HCT116 (cell line): ENCODE measurements at regions not wholly inside any gene's neighbourhood (a gene's known extent, or its start where the extent isn't known, plus 50 kb on each side); places are given as distances from the start of the nearest gene placed in this dataset.

Source experiments
- ATAC-seq: fragments of 200-7000 bp; cut with Tn5 transposase; 2 replicates; pipeline ENCODE4 v1.9.1; 2020; ENCODE audit warnings: mild to moderate bottlenecking, moderate library complexity
- BruUV-seq: library from RNA; stranded (reverse); fragments of 400-500 nt; replicated peaks from 2 replicates; lab custom pipeline; 2021; lab: Mats Ljungman, UMichigan
- CTCF ChIA-PET: fragments of 300-600 bp; sonication (Branson Sonifier 250); formaldehyde crosslinking; loops from one replicate; lab custom pipeline; 2021; ENCODE audit warnings: antibody characterized with exemption; lab: Charles Lee
- POLR2A ChIA-PET: fragments of 300-600, 350-600 bp; sonication (Branson Sonifier 250); formaldehyde crosslinking; loops from one replicate; lab custom pipeline; 2021; ENCODE audit warnings: antibody characterized with exemption; lab: Charles Lee
- RAD21 ChIA-PET, 2 experiments: fragments of 300-600 bp; sonication (Branson Sonifier 250); formaldehyde crosslinking; loops; one replicate each; lab custom pipeline; 2023; ENCODE audit warnings: low total read pairs in 2 of 2; ENCODE audit not compliant: uncharacterized antibody in 2 of 2, unreplicated experiment in 2 of 2, low non-redundant PET in 1 of 2; lab: Charles Lee
- DNase-seq: peaks from one replicate; pipeline ENCODE4 v3.0.0-alpha.2; 2010; ENCODE audit warnings: low read depth, low spot score
- H2AFZ ChIP-seq: fragments of 200-600 bp; shearing (Covaris generic), sonication (generic); 2 replicates; pipeline ENCODE4 v1.6.1; 2017; ENCODE audit warnings: low read depth, mixed run types, mixed read lengths, antibody characterized with exemption, low read length; ENCODE audit not compliant: poor library complexity, severe bottlenecking
- H3K27ac ChIP-seq: 2 replicates; pipeline ENCODE4 v1.5.1; 2012; ENCODE audit warnings: low read depth, low read length
- H3K27me3 ChIP-seq: fragments of 200-600 bp; sonication (generic); 2 replicates; pipeline ENCODE4 v1.6.1; 2016; ENCODE audit warnings: mixed run types, low read length, mixed read lengths; ENCODE audit not compliant: insufficient read depth
- H3K36me3 ChIP-seq, 2 experiments: fragments of 200-500 bp in 1 of 2; fragments of 200-600 bp in 1 of 2; sonication (Bioruptor generic) in 1 of 2; sonication (generic) in 1 of 2; 2 replicates each; pipeline versions ENCODE4 v1.5.1 to v1.6.1; 2014 to 2016; ENCODE audit warnings: low read length in 2 of 2, inconsistent platforms in 1 of 2, mixed read lengths in 1 of 2, mixed run types in 1 of 2; ENCODE audit not compliant: insufficient read depth in 2 of 2, control insufficient read depth in 1 of 2
- H3K4me1 ChIP-seq, 2 experiments: fragments of 200-600 bp in 1 of 2; sonication (generic) in 1 of 2; 2 replicates each; pipeline versions ENCODE4 v1.5.1 to v1.6.1; 2012 to 2017; ENCODE audit warnings: low read length in 2 of 2, inconsistent platforms in 1 of 2, mild to moderate bottlenecking in 1 of 2, mixed read lengths in 1 of 2, mixed run types in 1 of 2, moderate library complexity in 1 of 2; ENCODE audit not compliant: insufficient read depth in 2 of 2, control insufficient read depth in 1 of 2
- H3K4me2 ChIP-seq: fragments of 200-600 bp; sonication (generic); 2 replicates; pipeline ENCODE4 v1.6.1; 2017; ENCODE audit warnings: mixed run types, low read length, mixed read lengths
- H3K4me3 ChIP-seq, 2 experiments: fragments of 200-600 bp in 1 of 2; sonication (generic) in 1 of 2; replicated peaks in 1 of 2; 2 replicates each; pipeline ENCODE4 v1.5.1; 2011 to 2016; ENCODE audit warnings: low read length in 2 of 2, control low read depth in 1 of 2, low read depth in 1 of 2, mild to moderate bottlenecking in 1 of 2, mixed read lengths in 1 of 2, mixed run types in 1 of 2
- H3K79me2 ChIP-seq: fragments of 200-600 bp; sonication (generic); 2 replicates; pipeline ENCODE4 v1.6.1; 2017; ENCODE audit warnings: mild to moderate bottlenecking, mixed run types, low read length, moderate library complexity, mixed read lengths; ENCODE audit not compliant: insufficient read depth
- H3K9ac ChIP-seq: fragments of 200-600 bp; sonication (generic); 2 replicates; pipeline ENCODE4 v1.6.1; 2016; ENCODE audit warnings: low read length, mixed read lengths
- H3K9me2 ChIP-seq: fragments of 200-600 bp; sonication (generic), shearing (Covaris generic); 2 replicates; pipeline ENCODE4 v1.6.1; 2017; ENCODE audit warnings: mixed run types, mild to moderate bottlenecking, moderate library complexity; ENCODE audit not compliant: insufficient read depth
- H3K9me3 ChIP-seq, 2 experiments: fragments of 200-500 bp in 1 of 2; fragments of 200-600 bp in 1 of 2; sonication (Bioruptor generic) in 1 of 2; sonication (generic) in 1 of 2; 2 replicates each; pipeline ENCODE4 v1.6.1; 2014 to 2017; ENCODE audit warnings: low read length in 2 of 2, mixed read lengths in 2 of 2, inconsistent platforms in 1 of 2, low read depth in 1 of 2, mild to moderate bottlenecking in 1 of 2, mixed run types in 1 of 2, moderate library complexity in 1 of 2; ENCODE audit not compliant: control insufficient read depth in 1 of 2, insufficient read depth in 1 of 2
- H4K20me1 ChIP-seq: fragments of 200-600 bp; sonication (generic), shearing (Covaris generic); 2 replicates; pipeline ENCODE4 v1.6.1; 2017; ENCODE audit warnings: mixed run types, mild to moderate bottlenecking, moderate library complexity; ENCODE audit not compliant: insufficient read depth
- CBX3 ChIP-seq: IDR thresholded peaks from 2 replicates; pipeline ENCODE4 v1.6.1; 2012; ENCODE audit warnings: low read depth
- CEBPB ChIP-seq: IDR thresholded peaks from 2 replicates; pipeline ENCODE4 v1.6.1; 2012; ENCODE audit warnings: low read depth
- ELF1 ChIP-seq: IDR thresholded peaks from 2 replicates; pipeline ENCODE4 v1.6.1; 2012; ENCODE audit warnings: low read depth, borderline replicate concordance
- EZH2 ChIP-seq: fragments of 200-600 bp; sonication (generic); IDR thresholded peaks from 2 replicates; pipeline ENCODE4 v1.6.1; 2017; ENCODE audit warnings: antibody characterized with exemption, mixed run types
- EZH2phosphoT487 ChIP-seq: fragments of 200-600 bp; IDR thresholded peaks from 2 replicates; pipeline ENCODE4 v1.6.1; 2018; ENCODE audit warnings: antibody characterized with exemption, borderline replicate concordance
- POLR2A ChIP-seq: IDR thresholded peaks from 2 replicates; pipeline ENCODE4 v1.7.0; 2011; ENCODE audit warnings: borderline replicate concordance; ENCODE audit not compliant: insufficient read depth, insufficient read length; ENCODE audit errors: extremely low read depth
- POLR2AphosphoS5 ChIP-seq: IDR thresholded peaks from 2 replicates; pipeline ENCODE4 v1.6.1; 2011; ENCODE audit warnings: mild to moderate bottlenecking, low read depth, low read length, moderate library complexity
- RAD21 ChIP-seq: IDR thresholded peaks from 2 replicates; pipeline ENCODE4 v1.6.1; 2012; ENCODE audit warnings: low read depth, mild to moderate bottlenecking
- SIN3A ChIP-seq: IDR thresholded peaks from 2 replicates; pipeline ENCODE4 v1.6.1; 2012; ENCODE audit warnings: low read depth
- SRF ChIP-seq: IDR thresholded peaks from 2 replicates; pipeline ENCODE4 v1.6.1; 2012; ENCODE audit warnings: low read depth
- YY1 ChIP-seq: IDR thresholded peaks from 2 replicates; pipeline ENCODE4 v1.6.1; 2011; ENCODE audit warnings: low read length, low read depth, moderate library complexity, mild to moderate bottlenecking; ENCODE audit not compliant: insufficient replicate concordance; ENCODE audit errors: extremely low read depth
- ZFX ChIP-seq: fragments of 450-650 bp; IDR thresholded peaks from 2 replicates; pipeline ENCODE4 v1.6.1; 2017
- ZNF274 ChIP-seq: fragments of 200-500 bp; sonication (Bioruptor generic); IDR thresholded peaks from 2 replicates; pipeline ENCODE4 v1.6.1; 2014; ENCODE audit warnings: mild to moderate bottlenecking, low read depth, low read length, inconsistent platforms
- intact Hi-C: fragments of 100-400 bp; cut with micrococcal nuclease; formaldehyde crosslinking; loops from 2 replicates; pipeline ENCODE4 v1.10.0; 2022
- TF ChIP-seq, protein P1 (sequence below): IDR thresholded peaks from 2 replicates; pipeline ENCODE4 v1.6.1; 2012
- TF ChIP-seq, protein P2 (sequence below): IDR thresholded peaks from 2 replicates; pipeline ENCODE4 v1.6.1; 2012; ENCODE audit warnings: low read depth
- TF ChIP-seq, protein P3 (sequence below): IDR thresholded peaks from 2 replicates; pipeline ENCODE4 v1.6.1; 2011; ENCODE audit warnings: mild to moderate bottlenecking, low read length, moderate library complexity; ENCODE audit not compliant: insufficient replicate concordance; ENCODE audit errors: extremely low read depth

DNA sequence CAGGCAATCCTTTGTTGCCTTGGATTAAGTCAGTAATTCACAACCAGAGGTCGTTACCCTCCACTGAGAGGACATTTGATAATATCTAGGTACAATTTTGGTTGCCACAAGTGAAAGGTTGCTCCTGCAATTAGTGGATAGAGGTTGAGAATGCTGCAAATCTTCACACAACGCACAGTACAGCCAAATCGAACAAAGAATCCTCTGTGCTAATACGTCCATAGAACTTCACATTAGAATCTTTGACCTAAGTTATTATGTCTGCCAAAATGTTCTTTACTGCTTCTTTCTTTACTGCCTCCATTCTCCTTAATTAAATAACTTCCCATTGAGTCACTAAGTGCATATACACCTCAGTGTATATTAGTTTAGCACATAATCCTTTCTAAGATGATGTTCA is 879.5 kb downstream of the TRIB2 start (continued):
- no peak for TF ChIP-seq EZH2phosphoT487
- TF ChIP-seq ZFX = no peak

DNA sequence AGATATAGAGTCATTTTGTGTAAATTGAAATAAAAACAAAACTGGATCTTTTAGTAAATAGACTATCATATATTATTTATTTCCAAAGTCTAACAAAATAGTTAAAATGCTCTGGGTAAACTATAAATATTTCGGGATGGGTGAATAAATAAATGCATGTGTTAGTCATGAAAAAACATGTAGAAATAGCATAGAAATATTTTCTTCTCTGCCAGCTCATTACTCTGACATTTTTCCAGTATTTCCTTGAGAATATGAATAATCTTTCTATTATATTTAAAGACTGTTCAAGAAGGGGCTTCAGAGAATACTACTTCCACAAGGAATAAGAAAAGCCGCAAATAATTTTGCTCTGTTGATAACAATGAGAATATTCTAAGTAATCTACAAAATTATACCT is 880.4 kb downstream of the TRIB2 start:
- Histone ChIP-seq H3K4me2 (no peak overlapping the region), H4K20me1 (no peaks in the 10 kb centered on the region), H3K9me3 (peaks cover 0 to 18% of the 10 kb centered on the region in 2 experiments; a peak in 2 of 4 replicates), H3K4me3 (no peak overlapping the region), H3K36me3 (no peaks in the 10 kb centered on the region), H3K9ac (no peak overlapping the region), H3K79me2 (no peaks in the 10 kb centered on the region), H3K4me1 (no peaks in the 10 kb centered on the region), H3K27me3 (no peaks in the 10 kb centered on the region), H2AFZ (no peak overlapping the region), H3K9me2 (no peaks in the 10 kb centered on the region), H3K27ac (no peak overlapping the region)
- RAD21 ChIA-PET = no interaction called here
- TF ChIP-seq POLR2A (no peak), EZH2phosphoT487 (no peak), SIN3A (no peak), CBX3 (no peak), SRF (no peak), ZFX (no peak), RAD21 (no peak), EZH2 (no peak), YY1 (no peak), ELF1 (no peak), ZNF274 (no peak), CEBPB (no peak), POLR2AphosphoS5 (no peak)
- TF ChIP-seq, protein P1, sequence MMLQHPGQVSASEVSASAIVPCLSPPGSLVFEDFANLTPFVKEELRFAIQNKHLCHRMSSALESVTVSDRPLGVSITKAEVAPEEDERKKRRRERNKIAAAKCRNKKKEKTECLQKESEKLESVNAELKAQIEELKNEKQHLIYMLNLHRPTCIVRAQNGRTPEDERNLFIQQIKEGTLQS = no peak
- TF ChIP-seq, protein P2, sequence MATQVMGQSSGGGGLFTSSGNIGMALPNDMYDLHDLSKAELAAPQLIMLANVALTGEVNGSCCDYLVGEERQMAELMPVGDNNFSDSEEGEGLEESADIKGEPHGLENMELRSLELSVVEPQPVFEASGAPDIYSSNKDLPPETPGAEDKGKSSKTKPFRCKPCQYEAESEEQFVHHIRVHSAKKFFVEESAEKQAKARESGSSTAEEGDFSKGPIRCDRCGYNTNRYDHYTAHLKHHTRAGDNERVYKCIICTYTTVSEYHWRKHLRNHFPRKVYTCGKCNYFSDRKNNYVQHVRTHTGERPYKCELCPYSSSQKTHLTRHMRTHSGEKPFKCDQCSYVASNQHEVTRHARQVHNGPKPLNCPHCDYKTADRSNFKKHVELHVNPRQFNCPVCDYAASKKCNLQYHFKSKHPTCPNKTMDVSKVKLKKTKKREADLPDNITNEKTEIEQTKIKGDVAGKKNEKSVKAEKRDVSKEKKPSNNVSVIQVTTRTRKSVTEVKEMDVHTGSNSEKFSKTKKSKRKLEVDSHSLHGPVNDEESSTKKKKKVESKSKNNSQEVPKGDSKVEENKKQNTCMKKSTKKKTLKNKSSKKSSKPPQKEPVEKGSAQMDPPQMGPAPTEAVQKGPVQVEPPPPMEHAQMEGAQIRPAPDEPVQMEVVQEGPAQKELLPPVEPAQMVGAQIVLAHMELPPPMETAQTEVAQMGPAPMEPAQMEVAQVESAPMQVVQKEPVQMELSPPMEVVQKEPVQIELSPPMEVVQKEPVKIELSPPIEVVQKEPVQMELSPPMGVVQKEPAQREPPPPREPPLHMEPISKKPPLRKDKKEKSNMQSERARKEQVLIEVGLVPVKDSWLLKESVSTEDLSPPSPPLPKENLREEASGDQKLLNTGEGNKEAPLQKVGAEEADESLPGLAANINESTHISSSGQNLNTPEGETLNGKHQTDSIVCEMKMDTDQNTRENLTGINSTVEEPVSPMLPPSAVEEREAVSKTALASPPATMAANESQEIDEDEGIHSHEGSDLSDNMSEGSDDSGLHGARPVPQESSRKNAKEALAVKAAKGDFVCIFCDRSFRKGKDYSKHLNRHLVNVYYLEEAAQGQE = no peak
- TF ChIP-seq, protein P3, sequence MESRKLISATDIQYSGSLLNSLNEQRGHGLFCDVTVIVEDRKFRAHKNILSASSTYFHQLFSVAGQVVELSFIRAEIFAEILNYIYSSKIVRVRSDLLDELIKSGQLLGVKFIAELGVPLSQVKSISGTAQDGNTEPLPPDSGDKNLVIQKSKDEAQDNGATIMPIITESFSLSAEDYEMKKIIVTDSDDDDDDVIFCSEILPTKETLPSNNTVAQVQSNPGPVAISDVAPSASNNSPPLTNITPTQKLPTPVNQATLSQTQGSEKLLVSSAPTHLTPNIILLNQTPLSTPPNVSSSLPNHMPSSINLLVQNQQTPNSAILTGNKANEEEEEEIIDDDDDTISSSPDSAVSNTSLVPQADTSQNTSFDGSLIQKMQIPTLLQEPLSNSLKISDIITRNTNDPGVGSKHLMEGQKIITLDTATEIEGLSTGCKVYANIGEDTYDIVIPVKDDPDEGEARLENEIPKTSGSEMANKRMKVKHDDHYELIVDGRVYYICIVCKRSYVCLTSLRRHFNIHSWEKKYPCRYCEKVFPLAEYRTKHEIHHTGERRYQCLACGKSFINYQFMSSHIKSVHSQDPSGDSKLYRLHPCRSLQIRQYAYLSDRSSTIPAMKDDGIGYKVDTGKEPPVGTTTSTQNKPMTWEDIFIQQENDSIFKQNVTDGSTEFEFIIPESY = no peak
- CTCF ChIA-PET = no interaction called here
- no TSS peak for BruUV-seq
- intact Hi-C loops = no loop called here
- POLR2A ChIA-PET = no interaction called here
- no peak for ATAC-seq
- DNase-seq = no peak
